Thoracic aorta (tissue), 2 donors: ENCODE measurements at regions not wholly inside any gene's neighbourhood (a gene's known extent, or its start where the extent isn't known, plus 50 kb on each side); places are given as distances from the start of the nearest gene placed in this dataset.

Experiments
- ATAC-seq: fragments of 150-250 bp; one replicate; pipeline ENCODE4 v1.8.0; 2017; ENCODE audit warnings: low read depth; ENCODE audit not compliant: insufficient number of reproducible peaks, low FRiP score
- DNase-seq: peaks from one replicate; pipeline ENCODE4 v3.0.0-alpha.2; 2020; ENCODE audit warnings: low spot score
- H3K27ac ChIP-seq, 2 donors: fragments of 200-600 bp; sonication (generic); 1 replicate in 1 of 2; 2 replicates in 1 of 2; pipeline ENCODE4 v1.5.1; 2016; ENCODE audit warnings: mild to moderate bottlenecking in 2 of 2, moderate library complexity in 2 of 2
- H3K27me3 ChIP-seq: fragments of 200-600 bp; sonication (generic); replicated peaks from 2 replicates; pipeline ENCODE4 v1.6.0; 2016; ENCODE audit warnings: mild to moderate bottlenecking; ENCODE audit not compliant: insufficient read depth
- H3K36me3 ChIP-seq: fragments of 200-600 bp; sonication (generic); one replicate; pipeline ENCODE4 v1.5.1; 2016
- H3K4me1 ChIP-seq, 2 donors: fragments of 200-600 bp; sonication (generic); 1 replicate in 1 of 2; 2 replicates in 1 of 2; pipeline versions ENCODE4 v1.5.1 to v1.6.0; 2016; ENCODE audit warnings: low read depth in 2 of 2, mild to moderate bottlenecking in 1 of 2; ENCODE audit not compliant: control insufficient read depth in 1 of 2
- H3K4me3 ChIP-seq: fragments of 200-600 bp; sonication (generic); 2 replicates; pipeline ENCODE4 v1.5.1; 2016; ENCODE audit warnings: mild to moderate bottlenecking
- H3K9me3 ChIP-seq: fragments of 200-600 bp; sonication (generic); 2 replicates; pipeline ENCODE4 v1.5.1; 2016
- CTCF ChIP-seq: fragments of 200-600 bp; sonication (generic); IDR thresholded peaks from one replicate; pipeline ENCODE4 v1.5.1; 2019; ENCODE audit warnings: antibody characterized with exemption

GRCh38 chr14:45970621-45971020 lies 681.0 kb downstream of the RPL10L start:
- no peaks in the 10 kb centered on the region for H3K9me3 ChIP-seq
- H3K4me1 ChIP-seq = no peaks in the 10 kb centered on the region
- no peak overlapping the region for H3K4me3 ChIP-seq
- no peak overlapping the region for H3K27ac ChIP-seq
- ATAC-seq = no peak
- H3K36me3 ChIP-seq = no peaks in the 10 kb centered on the region
- H3K27me3 ChIP-seq = no peaks in the 10 kb centered on the region
- DNase-seq = no peak
- no peak for TF ChIP-seq CTCF

- Histone ChIP-seq H3K4me1 (no peaks in the 10 kb centered on the region), H3K27ac (no peak overlapping the region), H3K4me3 (no peak overlapping the region), H3K9me3 (no peaks in the 10 kb centered on the region), H3K36me3 (no peaks in the 10 kb centered on the region), H3K27me3 (no peaks in the 10 kb centered on the region)
- no peak for TF ChIP-seq CTCF
- ATAC-seq (no peak), DNase-seq (no peak)
Measured at GRCh38 chr14:45968037-45968436, 683.5 kb downstream of the RPL10L start.

- no peak for TF ChIP-seq CTCF
- no peaks in the 10 kb centered on the region for H3K36me3 ChIP-seq
- no peak overlapping the region for H3K4me3 ChIP-seq
- DNase-seq (no peak), ATAC-seq (no peak)
- H3K27ac ChIP-seq = no peak overlapping the region
- no peaks in the 10 kb centered on the region for H3K4me1 ChIP-seq
- H3K9me3 ChIP-seq = no peaks in the 10 kb centered on the region
- no peaks in the 10 kb centered on the region for H3K27me3 ChIP-seq
Measured at GRCh38 chr14:45949479-45949878, 696.5 kb upstream of the MIS18BP1 start.

GRCh38 chr14:45947830-45948229 lies 694.8 kb upstream of the MIS18BP1 start:
- Histone ChIP-seq H3K36me3 (no peaks in the 10 kb centered on the region), H3K9me3 (no peaks in the 10 kb centered on the region), H3K4me3 (no peak overlapping the region), H3K4me1 (no peaks in the 10 kb centered on the region), H3K27me3 (no peaks in the 10 kb centered on the region), H3K27ac (no peak overlapping the region)
- TF ChIP-seq CTCF = no peak
- DNase-seq (no peak), ATAC-seq (no peak)

- Histone ChIP-seq H3K4me3 (no peak overlapping the region), H3K36me3 (no peaks in the 10 kb centered on the region), H3K9me3 (no peaks in the 10 kb centered on the region), H3K27ac (no peak overlapping the region), H3K27me3 (no peaks in the 10 kb centered on the region), H3K4me1 (no peaks in the 10 kb centered on the region)
- no peak for TF ChIP-seq CTCF
- no peak for DNase-seq
- no peak for ATAC-seq
Measured at GRCh38 chr14:45946251-45946650, 693.2 kb upstream of the MIS18BP1 start.
